Superior temporal gyrus (tissue), 1 donor: ENCODE measurements at regions not wholly inside any gene's neighbourhood (a gene's known extent, or its start where the extent isn't known, plus 50 kb on each side); places are given as distances from the start of the nearest gene placed in this dataset.

Source experiments
- DNase-seq: peaks from one replicate; pipeline ENCODE4 v3.0.0-alpha.2; 2016; ENCODE audit errors: extremely low spot score

DNA sequence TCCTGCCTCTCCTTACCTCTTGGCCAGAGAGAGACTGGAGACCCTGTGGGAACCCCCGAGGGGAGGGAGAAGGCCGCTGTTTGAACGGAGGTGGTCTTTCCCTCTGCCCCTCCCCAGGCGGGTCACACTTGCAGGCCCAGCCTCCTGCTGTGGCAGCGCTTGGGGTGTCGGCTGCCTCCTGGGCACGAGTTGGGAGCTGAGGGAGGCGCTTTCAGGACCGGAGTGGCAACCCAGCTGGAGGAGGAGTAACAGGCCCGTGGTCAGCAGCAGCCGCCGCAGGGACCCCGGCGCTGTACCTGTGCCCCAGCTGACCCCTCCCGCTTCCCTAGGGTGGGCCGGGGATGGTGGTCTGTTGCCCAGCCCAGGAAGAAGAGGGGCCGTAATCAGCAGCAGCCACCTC lies 278.3 kb downstream of the SEC14L1 start:
- DNase-seq, result no peak

GRCh38 chr17:77419547-77420094 lies 278.9 kb downstream of the SEC14L1 start:
- DNase-seq, result no peak

GRCh38 chr17:77420095-77420803 lies 279.5 kb downstream of the SEC14L1 start:
- no peak for DNase-seq

DNA sequence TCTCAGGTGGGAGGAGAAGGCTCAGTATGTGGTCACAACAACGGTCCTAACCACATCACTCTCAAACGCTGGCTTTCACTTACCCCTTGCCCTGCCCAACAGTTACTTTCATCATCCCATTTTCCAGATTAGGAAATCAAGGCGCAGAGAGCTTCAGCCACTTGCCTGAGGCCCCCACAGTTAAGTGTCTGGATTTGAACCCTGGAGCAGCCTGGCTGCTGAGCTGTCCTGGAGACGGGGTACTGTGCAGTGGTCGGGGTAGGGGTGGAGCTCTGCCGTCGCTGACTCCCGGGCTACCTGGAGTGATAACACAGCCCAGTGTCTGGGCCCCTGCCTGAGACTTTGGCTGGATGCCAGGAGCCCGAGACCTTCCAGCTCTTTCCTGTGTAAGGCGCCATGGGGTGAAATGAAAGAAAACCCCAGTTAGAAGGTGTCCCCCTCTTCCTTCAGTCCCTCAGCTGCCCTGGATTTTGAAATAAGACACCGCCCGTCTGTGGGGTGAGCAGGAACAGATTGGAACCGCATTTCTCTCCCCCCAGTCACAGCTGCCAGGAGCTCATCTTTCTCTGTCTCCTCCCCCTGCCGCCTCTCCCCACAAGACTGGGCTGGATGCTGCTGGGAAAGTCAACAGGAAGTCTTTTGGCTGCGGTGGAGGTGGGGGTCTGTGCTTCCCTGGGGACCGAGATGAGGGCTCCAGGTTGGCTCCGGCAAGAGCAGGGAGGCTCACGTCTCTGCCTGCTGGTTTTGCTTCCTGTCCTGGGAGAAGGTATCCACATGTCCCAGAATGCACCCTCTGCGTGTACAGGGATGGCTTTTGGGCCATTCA lies 280.2 kb downstream of the SEC14L1 start:
- no peak for DNase-seq

DNA sequence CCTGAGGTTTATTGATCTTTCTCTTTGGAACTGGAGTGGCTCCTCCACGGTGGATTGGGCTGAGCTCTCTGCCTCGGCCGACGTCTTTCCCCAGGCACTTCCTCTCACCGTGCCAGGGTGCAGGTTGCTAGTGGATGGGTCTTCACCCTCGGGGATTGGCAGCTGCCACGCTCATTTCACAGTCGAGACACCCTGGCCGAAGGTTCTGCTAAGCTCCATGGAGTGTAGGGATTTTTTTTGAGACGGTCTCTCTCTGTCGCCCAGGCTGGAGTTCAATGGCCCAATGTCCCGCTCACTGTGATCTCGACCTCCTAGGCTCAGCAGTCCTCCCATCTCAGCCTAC lies 280.8 kb downstream of the SEC14L1 start:
- no peak for DNase-seq

GRCh38 chr17:77422104-77422747 lies 281.5 kb downstream of the SEC14L1 start:
- no peak for DNase-seq

- no peak for DNase-seq
Measured at GRCh38 chr17:77422748-77423113, 282.0 kb downstream of the SEC14L1 start.

GRCh38 chr17:77423589-77424451 lies 283.1 kb downstream of the SEC14L1 start:
- peak; percentile 53 for DNase-seq

- peak; percentile 42 for DNase-seq
Measured at GRCh38 chr17:77424585-77425344, 284.0 kb downstream of the SEC14L1 start.

DNA sequence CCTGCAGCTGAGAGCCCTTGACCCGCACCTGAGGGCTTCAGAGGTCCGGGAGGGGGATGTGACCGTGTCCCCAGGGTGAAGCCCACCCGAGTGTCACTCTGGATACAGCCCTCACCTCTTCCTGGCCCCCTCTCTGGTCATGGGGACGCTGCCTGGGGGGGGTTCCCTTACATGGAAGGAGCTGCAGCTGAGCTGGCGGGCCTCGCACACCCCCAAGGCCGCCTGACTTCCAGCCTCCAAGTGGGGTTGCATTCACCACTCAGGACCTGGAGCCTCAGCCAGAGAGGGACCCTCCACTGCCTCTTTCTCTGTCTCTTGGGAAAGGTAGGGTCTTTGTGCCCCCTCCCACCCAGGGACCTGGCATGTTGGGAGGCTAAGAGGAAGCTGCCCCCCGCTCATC lies 284.6 kb downstream of the SEC14L1 start:
- DNase-seq, result no peak

- no peak for DNase-seq
Measured at GRCh38 chr17:77425791-77426641, 285.2 kb downstream of the SEC14L1 start.

DNA sequence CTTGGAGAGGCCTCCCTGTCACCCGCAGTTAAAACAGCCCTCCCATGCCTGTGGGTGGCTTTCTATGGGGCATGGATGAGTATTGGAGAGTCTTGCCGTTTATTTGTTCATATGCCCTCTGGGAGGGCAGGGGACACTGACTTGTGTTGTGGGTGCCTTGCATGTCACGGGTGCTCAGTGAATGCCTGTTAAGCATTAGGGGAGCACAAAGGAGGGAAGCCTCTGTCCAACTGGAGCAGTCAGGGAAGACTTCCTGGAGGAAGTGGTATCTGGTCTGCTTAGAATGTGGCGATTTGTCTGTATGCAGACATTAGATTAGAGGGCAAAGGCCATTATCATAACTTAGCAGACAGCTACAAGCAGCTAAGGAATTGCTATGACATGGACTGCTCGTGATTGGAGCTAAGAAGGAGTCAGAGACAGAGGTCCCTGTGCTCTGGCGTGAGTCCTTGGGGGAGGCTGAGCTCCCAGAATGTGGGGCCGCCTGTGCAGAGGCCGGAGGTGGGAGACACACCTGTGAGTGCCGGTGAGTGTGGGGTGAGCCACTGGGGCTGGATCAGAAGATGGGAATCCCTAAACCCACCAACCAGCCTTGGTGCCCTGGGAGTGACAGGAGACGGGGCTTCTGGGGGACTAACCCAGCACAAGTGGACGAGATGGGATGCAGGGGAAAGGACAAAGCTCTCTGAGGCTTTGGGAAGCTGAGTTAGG lies 286.1 kb downstream of the SEC14L1 start:
- DNase-seq, result no peak

GRCh38 chr17:77427391-77427991 lies 286.7 kb downstream of the SEC14L1 start:
- DNase-seq, result no peak

DNA sequence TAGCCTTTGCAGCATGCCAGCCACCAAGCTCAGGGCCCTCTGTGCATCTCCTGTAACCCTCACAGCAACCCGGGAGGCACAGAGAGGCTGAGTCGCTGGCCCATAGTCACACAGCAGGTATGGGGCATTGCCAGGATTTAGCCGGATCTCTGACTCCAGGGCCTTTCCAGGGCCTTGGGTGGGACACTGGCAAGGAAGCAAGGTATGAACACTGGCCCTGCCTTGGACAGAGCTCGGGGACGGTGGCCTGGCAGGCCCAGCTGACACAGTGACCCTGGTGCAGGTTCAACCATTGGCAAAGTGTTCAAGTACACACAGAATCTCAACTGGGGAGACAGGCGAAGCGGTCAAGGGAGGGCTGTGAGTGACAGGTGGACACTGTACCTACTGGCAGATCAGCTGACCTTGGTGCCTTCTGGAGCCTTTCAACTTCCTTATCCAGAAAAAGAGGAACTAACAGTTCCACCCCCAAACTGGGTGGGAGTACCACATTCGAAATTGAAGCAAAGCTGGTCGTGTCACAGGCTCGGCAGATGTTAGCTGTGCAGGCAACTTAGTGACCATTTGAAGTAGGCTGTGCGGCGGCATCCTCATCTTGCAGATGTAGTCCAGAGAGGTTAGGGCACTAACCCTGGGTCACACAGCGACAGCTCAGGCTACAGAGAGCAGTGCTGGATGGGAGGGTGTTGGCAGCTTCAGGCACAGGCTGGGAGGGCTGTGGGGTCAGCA lies 287.4 kb downstream of the SEC14L1 start:
- no peak for DNase-seq

GRCh38 chr17:77428749-77429368 lies 288.1 kb downstream of the SEC14L1 start:
- DNase-seq, result no peak

DNA sequence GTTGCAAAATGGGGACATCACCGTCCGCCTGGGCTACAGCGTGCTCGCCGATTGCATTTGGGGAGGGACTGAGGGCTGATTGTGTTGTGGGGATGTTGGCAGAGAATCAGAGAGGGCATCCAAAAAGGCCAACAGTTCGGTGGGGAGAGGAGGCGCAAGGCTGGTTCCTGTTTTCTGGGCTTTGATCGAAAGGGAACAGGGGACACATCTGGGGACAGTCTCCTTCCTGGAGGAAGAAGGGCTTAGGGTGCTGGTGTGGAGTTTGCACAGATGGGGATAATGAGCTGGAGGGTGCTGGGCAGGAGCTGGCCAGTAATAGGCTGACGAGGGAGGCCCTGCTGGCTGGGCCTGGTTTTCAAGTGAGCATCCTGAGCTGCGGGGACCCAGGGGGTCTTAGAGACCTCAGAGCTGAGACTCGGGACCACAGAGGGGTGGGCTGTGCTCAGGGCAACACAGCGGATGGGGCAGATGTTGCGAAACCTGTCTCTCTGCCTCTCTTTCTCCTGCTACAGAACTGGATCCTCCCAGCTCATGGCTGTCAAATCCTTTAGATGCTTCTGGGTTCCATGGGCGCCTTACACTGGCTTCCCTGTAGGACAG lies 288.7 kb downstream of the SEC14L1 start:
- no peak for DNase-seq
